Hepatocyte (in vitro differentiated cells): ENCODE measurements at regions not wholly inside any gene's neighbourhood (a gene's known extent, or its start where the extent isn't known, plus 50 kb on each side); places are given as distances from the start of the nearest gene placed in this dataset.

Experiments
- EZH2 ChIP-seq: fragments of 200-600 bp; sonication (generic); IDR thresholded peaks from 2 replicates; pipeline ENCODE4 v1.6.1; 2016; ENCODE audit warnings: antibody characterized with exemption, mild to moderate bottlenecking, borderline replicate concordance
- EZH2phosphoT487 ChIP-seq: fragments of 200-600 bp; sonication (generic); IDR thresholded peaks from one replicate; pipeline ENCODE4 v1.6.1; 2018; ENCODE audit warnings: antibody characterized with exemption, mild to moderate bottlenecking, low read depth, moderate library complexity; ENCODE audit not compliant: unreplicated experiment, severe bottlenecking
- TF ChIP-seq, protein P1 (sequence below): fragments of 200-600 bp; sonication (generic); IDR thresholded peaks from 2 replicates; pipeline ENCODE4 v1.5.1; 2016; ENCODE audit warnings: antibody characterized with exemption, mild to moderate bottlenecking; ENCODE audit not compliant: poor library complexity

DNA sequence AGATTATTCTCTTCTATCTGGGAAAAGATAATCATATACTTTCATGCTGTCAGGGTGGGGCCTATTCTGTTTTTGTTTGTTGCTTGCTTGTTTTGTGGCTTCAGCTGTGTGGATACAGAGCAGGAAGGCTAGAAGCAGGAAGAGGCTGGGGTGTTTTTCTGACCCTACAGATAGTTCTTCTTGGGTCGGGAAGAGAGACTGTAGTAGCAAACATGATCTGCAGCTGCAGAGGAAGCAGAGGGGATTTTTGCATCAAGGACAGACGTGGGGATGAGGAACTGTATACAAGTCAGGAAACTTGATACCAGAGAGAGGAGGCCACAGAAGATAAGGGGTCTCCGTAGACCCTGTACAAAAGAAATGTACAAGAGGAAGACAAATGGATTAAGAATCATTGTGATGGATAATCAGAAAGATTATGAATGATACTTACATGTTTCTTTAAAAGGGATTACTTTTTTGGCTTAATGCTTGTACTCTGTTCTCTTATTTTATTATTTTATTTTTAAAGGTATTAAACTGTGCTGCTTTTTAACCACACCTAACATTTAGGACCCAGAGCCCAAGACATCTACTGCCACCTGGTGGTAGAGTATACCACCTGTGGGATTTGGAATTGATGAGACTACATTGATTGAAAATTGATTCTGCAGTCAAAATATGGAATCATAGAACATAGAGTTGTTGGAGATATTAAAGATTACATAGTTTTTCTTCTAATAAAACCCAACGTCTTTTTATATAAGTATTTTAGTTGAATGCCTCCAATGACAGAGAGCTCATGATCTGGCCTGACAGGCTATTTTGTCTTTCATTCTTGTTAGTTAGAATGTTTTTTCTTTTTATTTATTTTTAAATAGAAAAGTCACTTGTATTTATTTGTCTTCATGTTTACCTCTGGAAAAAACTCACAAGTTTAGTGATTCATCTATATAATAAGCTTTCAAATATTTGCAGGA lies 87.3 kb upstream of the ROPN1 start:
- TF ChIP-seq EZH2phosphoT487 (no peak), EZH2 (no peak)
- TF ChIP-seq, protein P1, sequence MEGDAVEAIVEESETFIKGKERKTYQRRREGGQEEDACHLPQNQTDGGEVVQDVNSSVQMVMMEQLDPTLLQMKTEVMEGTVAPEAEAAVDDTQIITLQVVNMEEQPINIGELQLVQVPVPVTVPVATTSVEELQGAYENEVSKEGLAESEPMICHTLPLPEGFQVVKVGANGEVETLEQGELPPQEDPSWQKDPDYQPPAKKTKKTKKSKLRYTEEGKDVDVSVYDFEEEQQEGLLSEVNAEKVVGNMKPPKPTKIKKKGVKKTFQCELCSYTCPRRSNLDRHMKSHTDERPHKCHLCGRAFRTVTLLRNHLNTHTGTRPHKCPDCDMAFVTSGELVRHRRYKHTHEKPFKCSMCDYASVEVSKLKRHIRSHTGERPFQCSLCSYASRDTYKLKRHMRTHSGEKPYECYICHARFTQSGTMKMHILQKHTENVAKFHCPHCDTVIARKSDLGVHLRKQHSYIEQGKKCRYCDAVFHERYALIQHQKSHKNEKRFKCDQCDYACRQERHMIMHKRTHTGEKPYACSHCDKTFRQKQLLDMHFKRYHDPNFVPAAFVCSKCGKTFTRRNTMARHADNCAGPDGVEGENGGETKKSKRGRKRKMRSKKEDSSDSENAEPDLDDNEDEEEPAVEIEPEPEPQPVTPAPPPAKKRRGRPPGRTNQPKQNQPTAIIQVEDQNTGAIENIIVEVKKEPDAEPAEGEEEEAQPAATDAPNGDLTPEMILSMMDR = peak; percentile 76
